H9 (cell line): ENCODE measurements at regions not wholly inside any gene's neighbourhood (a gene's known extent, or its start where the extent isn't known, plus 50 kb on each side); places are given as distances from the start of the nearest gene placed in this dataset.

Experiments
- DNase-seq: peaks from one replicate; pipeline ENCODE4 v3.0.0-alpha.2; 2017
- H2AFZ ChIP-seq: one replicate; pipeline ENCODE4 v1.6.1; 2013; ENCODE audit warnings: mild to moderate bottlenecking, low read length, control low read depth, moderate library complexity
- H2AK5ac ChIP-seq: 2 replicates; pipeline ENCODE4 v1.6.1; 2013; ENCODE audit warnings: low read length, control low read depth, mixed read lengths; ENCODE audit not compliant: insufficient read length
- H2BK120ac ChIP-seq: one replicate; pipeline ENCODE4 v1.6.1; 2013; ENCODE audit warnings: low read depth, mild to moderate bottlenecking, low read length, control low read depth, inconsistent platforms; ENCODE audit not compliant: poor library complexity, severe bottlenecking
- H2BK12ac ChIP-seq: 2 replicates; pipeline ENCODE4 v1.6.1; 2013; ENCODE audit warnings: low read length, control low read depth, mixed read lengths, low read depth; ENCODE audit not compliant: insufficient read length
- H2BK15ac ChIP-seq: 2 replicates; pipeline ENCODE4 v1.6.1; 2013; ENCODE audit warnings: low read depth, low read length, control low read depth
- H2BK20ac ChIP-seq: one replicate; pipeline ENCODE4 v1.6.1; 2013; ENCODE audit warnings: low read depth, mild to moderate bottlenecking, low read length, control low read depth, inconsistent platforms; ENCODE audit not compliant: poor library complexity, severe bottlenecking
- H2BK5ac ChIP-seq: 2 replicates; pipeline ENCODE4 v1.6.1; 2013; ENCODE audit warnings: low read length, control low read depth, mixed read lengths; ENCODE audit not compliant: insufficient read length
- H3K14ac ChIP-seq: 2 replicates; pipeline ENCODE4 v1.6.1; 2013; ENCODE audit warnings: low read length, control low read depth; ENCODE audit not compliant: insufficient read depth
- H3K18ac ChIP-seq: 2 replicates; pipeline ENCODE4 v1.6.1; 2013; ENCODE audit warnings: low read depth, mild to moderate bottlenecking, mixed read lengths, low read length, control low read depth; ENCODE audit not compliant: insufficient read length
- H3K23ac ChIP-seq: 2 replicates; pipeline ENCODE4 v1.6.1; 2013; ENCODE audit warnings: low read length, control low read depth, mixed read lengths, low read depth; ENCODE audit not compliant: insufficient read length
- H3K23me2 ChIP-seq: 2 replicates; pipeline ENCODE4 v1.6.1; 2013; ENCODE audit warnings: low read depth, mild to moderate bottlenecking, mixed read lengths, low read length, control low read depth; ENCODE audit not compliant: insufficient read length, poor library complexity, severe bottlenecking
- H3K27ac ChIP-seq: 2 replicates; pipeline ENCODE4 v1.5.1; 2013; ENCODE audit warnings: low read length, control low read depth, mixed read lengths, low read depth; ENCODE audit not compliant: insufficient read length
- H3K27me3 ChIP-seq: 2 replicates; pipeline ENCODE4 v1.6.1; 2013; ENCODE audit warnings: low read length, control low read depth, inconsistent platforms; ENCODE audit not compliant: insufficient read depth
- H3K4ac ChIP-seq: 2 replicates; pipeline ENCODE4 v1.6.1; 2013; ENCODE audit warnings: low read depth, mild to moderate bottlenecking, control low read depth, inconsistent platforms, low read length, moderate library complexity
- H3K4me1 ChIP-seq: 2 replicates; pipeline ENCODE4 v1.6.1; 2013; ENCODE audit warnings: low read length, control low read depth, inconsistent platforms; ENCODE audit not compliant: insufficient read depth
- H3K4me2 ChIP-seq: 2 replicates; pipeline ENCODE4 v1.6.1; 2013; ENCODE audit warnings: low read length, control low read depth, mixed read lengths; ENCODE audit not compliant: insufficient read length, insufficient read depth
- H3K56ac ChIP-seq: 2 replicates; pipeline ENCODE4 v1.6.1; 2013; ENCODE audit warnings: low read depth, mild to moderate bottlenecking, mixed read lengths, low read length, control low read depth; ENCODE audit not compliant: insufficient read length
- H3K79me1 ChIP-seq: 2 replicates; pipeline ENCODE4 v1.6.1; 2013; ENCODE audit warnings: low read depth, mild to moderate bottlenecking, moderate library complexity, low read length, control low read depth, inconsistent platforms; ENCODE audit not compliant: insufficient read depth, poor library complexity, severe bottlenecking
- H3K79me2 ChIP-seq: 2 replicates; pipeline ENCODE4 v1.6.1; 2013; ENCODE audit warnings: low read length, control low read depth, inconsistent platforms; ENCODE audit not compliant: insufficient read depth
- H3K9ac ChIP-seq: 2 replicates; pipeline ENCODE4 v1.6.1; 2013; ENCODE audit warnings: low read length, control low read depth, mixed read lengths; ENCODE audit not compliant: insufficient read length; ENCODE audit errors: extremely low read depth
- H3K9me3 ChIP-seq: one replicate; pipeline ENCODE4 v1.6.1; 2013; ENCODE audit warnings: low read depth, low read length, inconsistent platforms; ENCODE audit not compliant: control insufficient read depth
- H3T11ph ChIP-seq: one replicate; pipeline ENCODE4 v1.6.1; 2013; ENCODE audit warnings: mild to moderate bottlenecking, low read length, control low read depth, inconsistent platforms
- H4K20me1 ChIP-seq: one replicate; pipeline ENCODE4 v1.6.1; 2013; ENCODE audit not compliant: control insufficient read depth, insufficient read length, insufficient read depth
- H4K5ac ChIP-seq: 2 replicates; pipeline ENCODE4 v1.6.1; 2013; ENCODE audit warnings: low read depth, mild to moderate bottlenecking, mixed read lengths, low read length, control low read depth; ENCODE audit not compliant: insufficient read length
- H4K8ac ChIP-seq: replicated peaks from 2 replicates; pipeline ENCODE4 v1.6.1; 2013; ENCODE audit warnings: low read length, control low read depth, mixed read lengths, low read depth; ENCODE audit not compliant: insufficient read length
- H4K91ac ChIP-seq: 2 replicates; pipeline ENCODE4 v1.6.1; 2013; ENCODE audit warnings: low read depth, mild to moderate bottlenecking, moderate library complexity, mixed read lengths, low read length, control low read depth; ENCODE audit not compliant: insufficient read length
- H3K27ac Mint-ChIP-seq, 3 experiments: 2 replicates in 2 of 3; 3 replicates in 1 of 3; pipeline ENCODE4 v1.8.0; 2020 to 2021; ENCODE audit warnings: mixed read lengths in 3 of 3, mild to moderate bottlenecking in 1 of 3, moderate library complexity in 1 of 3
- H3K27me3 Mint-ChIP-seq: 2 replicates; pipeline ENCODE4 v1.8.0; 2021; ENCODE audit warnings: low read depth, mild to moderate bottlenecking, moderate library complexity, mixed read lengths
- H3K36me3 Mint-ChIP-seq, 3 experiments: 2 replicates in 2 of 3; 3 replicates in 1 of 3; pipeline ENCODE4 v1.8.0; 2020 to 2021; ENCODE audit warnings: low read depth in 3 of 3, mixed read lengths in 3 of 3; ENCODE audit not compliant: insufficient read depth in 1 of 3
- H3K4me1 Mint-ChIP-seq, 2 experiments: 2 replicates each; pipeline ENCODE4 v1.8.0; 2020; ENCODE audit warnings: mixed read lengths in 2 of 2
- H3K4me3 Mint-ChIP-seq, 2 experiments: 2 replicates in 1 of 2; 3 replicates in 1 of 2; pipeline ENCODE4 v1.8.0; 2020 to 2021; ENCODE audit warnings: mild to moderate bottlenecking in 2 of 2, mixed read lengths in 2 of 2, moderate library complexity in 1 of 2
- H3K9me3 Mint-ChIP-seq, 2 experiments: 2 replicates in 1 of 2; 3 replicates in 1 of 2; pipeline ENCODE4 v1.8.0; 2020; ENCODE audit warnings: mild to moderate bottlenecking in 2 of 2, mixed read lengths in 2 of 2, moderate library complexity in 1 of 2
- CTCF ChIP-seq: fragments of 200-600 bp; sonication (generic); conservative IDR thresholded peaks from 3 replicates; pipeline ENCODE4 v1.8.0; 2021; ENCODE audit warnings: antibody characterized with exemption, mild to moderate bottlenecking
- WGBS: extraction: QIAGEN DNeasy Blood & Tissue Kit; methylation state at CpG from one replicate; pipeline ENCODE4 v1.1.7; 2013; ENCODE audit warnings: missing lambda C conversion rate, low lambda C conversion rate, mixed read lengths; ENCODE audit not compliant: insufficient read length; ENCODE audit errors: extremely low coverage; 5-methylcytosine and 5-hydroxymethylcytosine counted together

GRCh38 chr7:35422715-35423114, 168.8 kb upstream of the TBX20 start:
- Histone ChIP-seq H2BK5ac (no peak overlapping the region), H4K91ac (no peak overlapping the region), H3K4ac (no peak overlapping the region), H2AK5ac (no peak overlapping the region), H2BK20ac (no peak overlapping the region), H3K9me3 (no peaks in the 10 kb centered on the region), H3T11ph (no peak overlapping the region), H3K4me2 (no peak overlapping the region), H3K14ac (no peak overlapping the region), H4K8ac (no peak overlapping the region), H3K18ac (no peak overlapping the region), H3K79me1 (no peaks in the 10 kb centered on the region), H4K5ac (no peak overlapping the region), H3K27me3 (no peaks in the 10 kb centered on the region; the same call in 1 of the 2 replicates), H4K20me1 (no peaks in the 10 kb centered on the region), H3K56ac (no peak overlapping the region), H3K9ac (no peak overlapping the region), H3K27ac (no peak overlapping the region), H2BK120ac (no peak overlapping the region), H2BK12ac (no peak overlapping the region), H3K79me2 (no peaks in the 10 kb centered on the region), H3K23ac (no peak overlapping the region), H3K4me1 (no peaks in the 10 kb centered on the region), H3K23me2 (no peaks in the 10 kb centered on the region), H2BK15ac (no peak overlapping the region), H2AFZ (no peak overlapping the region)
- H3K4me1 Mint-ChIP-seq, result peaks cover 0 to 5% of the 10 kb centered on the region in 2 experiments; a peak in 1 of 4 replicates
- DNase-seq, result no peak
- no peak overlapping the region for H3K27ac Mint-ChIP-seq
- peaks cover 0 to 14% (median 2%) of the 10 kb centered on the region in 3 experiments; a peak in 2 of 7 replicates for H3K36me3 Mint-ChIP-seq
- H3K4me3 Mint-ChIP-seq, result no peak overlapping the region
- H3K27me3 Mint-ChIP-seq, result peaks cover 69% of the 10 kb centered on the region
- H3K9me3 Mint-ChIP-seq, result peaks cover 6 to 19% of the 10 kb centered on the region in 2 experiments
- no CpG with 5 or more reads among the region's 2 CpGs for WGBS
- TF ChIP-seq CTCF, result no peak
